HG03108 (cell line): ENCODE measurements at regions not wholly inside any gene's neighbourhood (a gene's known extent, or its start where the extent isn't known, plus 50 kb on each side); places are given as distances from the start of the nearest gene placed in this dataset.
"Not testable (repeated sequence)": the region's sequence is repeated elsewhere in the genome, so short reads cannot be mapped to it uniquely, and the experiment has no call there.

Experiments
- ATAC-seq: cut with Tn5 transposase; IDR thresholded peaks from one replicate; pipeline ENCODE4 v1.9.1; 2021; ENCODE audit warnings: moderate library complexity; ENCODE audit not compliant: unreplicated experiment

- no peak for ATAC-seq
Measured at GRCh38 chr7:19312416-19312815, 167.2 kb upstream of the FERD3L start.

GRCh38 chr7:19307554-19307953 is 162.3 kb upstream of the FERD3L start:
- ATAC-seq = no peak

GRCh38 chr7:19305698-19306097 is 160.5 kb upstream of the FERD3L start:
- no peak for ATAC-seq

- no peak for ATAC-seq
Measured at GRCh38 chr7:19304086-19304485, 158.9 kb upstream of the FERD3L start.

- ATAC-seq = no peak
Measured at GRCh38 chr7:19302731-19303130, 157.5 kb upstream of the FERD3L start.

GRCh38 chr7:19296617-19297016 is 151.4 kb upstream of the FERD3L start:
- no peak for ATAC-seq

GRCh38 chr7:19295376-19295775 is 150.2 kb upstream of the FERD3L start:
- ATAC-seq = no peak

- no peak for ATAC-seq
Measured at GRCh38 chr7:19294619-19295018, 149.4 kb upstream of the FERD3L start.

- no peak for ATAC-seq
Measured at GRCh38 chr7:19293431-19293830, 148.2 kb upstream of the FERD3L start.

GRCh38 chr7:19290968-19291367 is 145.7 kb upstream of the FERD3L start:
- ATAC-seq = no peak

- no peak for ATAC-seq
Measured at GRCh38 chr7:19290066-19290465, 144.8 kb upstream of the FERD3L start.

GRCh38 chr7:19284596-19285300 is 139.5 kb upstream of the FERD3L start:
- ATAC-seq = no peak

GRCh38 chr7:19284136-19284535 is 138.9 kb upstream of the FERD3L start:
- no peak for ATAC-seq

GRCh38 chr7:19275000-19275399 is 129.8 kb upstream of the FERD3L start:
- ATAC-seq = no peak

- not testable (repeated sequence) for ATAC-seq
Measured at GRCh38 chr7:19272329-19272728, 127.1 kb upstream of the FERD3L start.

- no peak for ATAC-seq
Measured at GRCh38 chr7:19269301-19269700, 124.1 kb upstream of the FERD3L start.

GRCh38 chr7:19268737-19269136 is 123.5 kb upstream of the FERD3L start:
- no peak for ATAC-seq

GRCh38 chr7:19262826-19263225 is 117.6 kb upstream of the FERD3L start:
- ATAC-seq = no peak

- ATAC-seq = no peak
Measured at GRCh38 chr7:19249281-19249680, 104.1 kb upstream of the FERD3L start.

- ATAC-seq = no peak
Measured at GRCh38 chr7:19248681-19249080, 103.5 kb upstream of the FERD3L start.

- ATAC-seq = no peak
Measured at GRCh38 chr7:19248115-19248514, 102.9 kb upstream of the FERD3L start.

- no peak for ATAC-seq
Measured at GRCh38 chr7:19247017-19247416, 101.8 kb upstream of the FERD3L start.

- ATAC-seq = no peak
Measured at GRCh38 chr7:19242246-19242645, 97.0 kb upstream of the FERD3L start.
